ENCODE measurements at regions not wholly inside any gene's neighbourhood (a gene's known extent, or its start where the extent isn't known, plus 50 kb on each side); places are given as distances from the start of the nearest gene placed in this dataset.

DNA sequence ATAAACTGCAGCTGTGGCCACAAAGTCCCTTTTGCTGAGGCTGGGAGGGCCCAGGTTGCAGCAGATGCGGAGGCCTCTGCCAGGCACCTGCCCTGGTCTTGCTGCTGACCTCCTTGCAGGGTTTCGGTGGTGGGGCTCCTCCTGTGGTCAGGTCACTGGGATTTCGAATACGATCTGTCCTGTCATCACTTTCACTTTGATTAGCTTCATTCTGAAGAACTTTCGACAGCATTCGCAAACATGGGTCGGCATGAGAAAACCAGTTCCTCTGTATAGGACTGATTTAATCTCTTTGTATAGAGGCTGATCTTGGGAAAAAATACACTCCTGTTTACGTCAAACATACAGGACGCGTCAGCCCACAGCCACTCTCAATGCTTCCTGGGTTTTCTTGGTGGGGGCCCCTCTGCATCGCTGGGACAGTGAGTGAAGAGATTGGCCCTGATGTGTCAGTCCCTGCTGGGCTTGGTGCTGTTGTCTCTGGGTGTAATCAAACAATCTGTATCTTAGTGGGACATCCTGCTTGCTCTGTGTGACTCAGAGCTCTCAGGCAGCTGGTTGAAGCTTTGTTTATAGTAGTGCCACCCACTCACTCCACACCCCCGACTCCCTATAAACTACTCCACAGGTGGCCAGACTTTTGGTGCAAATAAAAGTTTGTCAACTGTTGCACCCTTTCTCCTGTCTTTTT lies 209.4 kb upstream of the CXCR4 start:
- peak; percentile 10 for DNase-seq (ENCODE audit: low read depth)
- H3K27me3 ChIP-seq (ENCODE audit: control insufficient read depth, insufficient read depth, low read length) = no peaks in the 10 kb centered on the region
- H3K4me3 ChIP-seq (ENCODE audit: low read depth, low read length) = no peak overlapping the region
- H3K36me3 ChIP-seq (ENCODE audit: control insufficient read depth, insufficient read depth, low read length) = no peaks in the 10 kb centered on the region
- TF ChIP-seq, protein P1, sequence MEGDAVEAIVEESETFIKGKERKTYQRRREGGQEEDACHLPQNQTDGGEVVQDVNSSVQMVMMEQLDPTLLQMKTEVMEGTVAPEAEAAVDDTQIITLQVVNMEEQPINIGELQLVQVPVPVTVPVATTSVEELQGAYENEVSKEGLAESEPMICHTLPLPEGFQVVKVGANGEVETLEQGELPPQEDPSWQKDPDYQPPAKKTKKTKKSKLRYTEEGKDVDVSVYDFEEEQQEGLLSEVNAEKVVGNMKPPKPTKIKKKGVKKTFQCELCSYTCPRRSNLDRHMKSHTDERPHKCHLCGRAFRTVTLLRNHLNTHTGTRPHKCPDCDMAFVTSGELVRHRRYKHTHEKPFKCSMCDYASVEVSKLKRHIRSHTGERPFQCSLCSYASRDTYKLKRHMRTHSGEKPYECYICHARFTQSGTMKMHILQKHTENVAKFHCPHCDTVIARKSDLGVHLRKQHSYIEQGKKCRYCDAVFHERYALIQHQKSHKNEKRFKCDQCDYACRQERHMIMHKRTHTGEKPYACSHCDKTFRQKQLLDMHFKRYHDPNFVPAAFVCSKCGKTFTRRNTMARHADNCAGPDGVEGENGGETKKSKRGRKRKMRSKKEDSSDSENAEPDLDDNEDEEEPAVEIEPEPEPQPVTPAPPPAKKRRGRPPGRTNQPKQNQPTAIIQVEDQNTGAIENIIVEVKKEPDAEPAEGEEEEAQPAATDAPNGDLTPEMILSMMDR (IDR thresholded peaks at IDR 0.05; ENCODE audit: insufficient read depth, low read length, poor library complexity, severe bottlenecking) = no peak

DNA sequence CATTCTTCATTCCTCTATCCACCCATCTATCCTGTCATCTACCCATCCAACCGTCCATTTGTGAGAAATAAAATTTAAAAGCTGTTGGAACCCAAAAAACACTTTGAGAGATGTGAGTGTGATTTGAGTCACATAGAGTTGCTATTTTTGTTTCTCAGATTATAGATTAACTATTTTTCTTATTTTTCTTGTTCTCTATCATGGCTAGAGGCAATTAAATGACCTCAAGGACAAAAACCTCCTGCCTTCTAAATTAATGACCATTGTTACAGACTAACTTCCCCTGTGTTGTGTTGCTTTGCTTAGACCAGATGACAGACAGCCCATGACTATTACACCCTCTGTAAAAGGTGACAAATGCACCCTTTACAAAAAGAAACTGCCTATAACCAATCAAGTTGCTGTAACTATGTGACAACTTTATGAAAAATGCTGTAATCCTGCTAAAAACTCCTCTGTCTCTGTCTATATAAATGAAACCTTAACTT lies 207.9 kb upstream of the CXCR4 start:
- H3K4me3 ChIP-seq (ENCODE audit: low read depth, low read length) = no peak overlapping the region
- no peak for DNase-seq (ENCODE audit: low read depth)
- H3K27me3 ChIP-seq (ENCODE audit: control insufficient read depth, insufficient read depth, low read length) = no peaks in the 10 kb centered on the region
- TF ChIP-seq, protein P1 (IDR thresholded peaks at IDR 0.05; ENCODE audit: insufficient read depth, low read length, poor library complexity, severe bottlenecking) = no peak
- H3K36me3 ChIP-seq (ENCODE audit: control insufficient read depth, insufficient read depth, low read length) = no peaks in the 10 kb centered on the region

DNA sequence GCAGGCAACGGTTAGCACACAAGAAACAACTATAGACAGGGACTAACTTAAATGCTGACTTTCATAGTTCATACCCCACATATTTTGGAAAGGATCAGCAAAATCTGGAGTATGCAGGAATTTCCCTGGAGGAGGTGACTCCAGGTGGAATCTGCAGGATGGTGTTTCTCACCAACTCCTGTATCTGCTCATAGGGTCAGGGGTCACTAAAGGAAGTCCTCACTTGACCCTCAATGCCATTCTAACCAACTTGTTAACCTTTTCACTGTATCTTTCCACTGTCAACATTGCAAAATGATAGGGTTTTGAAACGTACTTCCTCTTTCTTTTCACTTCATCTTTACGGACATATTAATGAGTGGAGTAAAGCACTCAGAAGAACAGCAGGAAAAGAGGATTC lies 207.0 kb upstream of the CXCR4 start:
- Histone ChIP-seq H3K4me3 (ENCODE audit: low read depth, low read length) (no peak overlapping the region), H3K36me3 (ENCODE audit: control insufficient read depth, insufficient read depth, low read length) (no peaks in the 10 kb centered on the region), H3K27me3 (ENCODE audit: control insufficient read depth, insufficient read depth, low read length) (no peaks in the 10 kb centered on the region)
- DNase-seq (ENCODE audit: low read depth) = no peak
- TF ChIP-seq, protein P1 (IDR thresholded peaks at IDR 0.05; ENCODE audit: insufficient read depth, low read length, poor library complexity, severe bottlenecking) = no peak

DNA sequence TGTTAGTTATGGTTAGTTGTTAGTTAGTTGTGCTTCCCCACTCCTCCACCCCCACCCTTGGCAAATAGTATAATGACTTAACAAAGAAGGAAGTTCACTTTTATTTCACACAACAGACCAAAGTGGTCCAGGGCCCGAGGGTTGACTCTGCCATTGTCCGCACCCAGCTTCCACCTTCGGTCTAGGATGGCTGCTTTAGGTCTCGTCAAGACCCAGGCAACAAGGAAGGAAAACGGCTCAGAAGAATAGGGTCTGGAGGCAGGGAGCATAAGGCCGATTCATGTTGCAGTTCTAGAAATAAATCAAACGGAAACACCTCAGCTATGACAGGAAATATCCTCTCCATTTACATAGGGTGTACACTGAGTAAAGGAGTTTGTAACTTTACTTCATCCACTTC lies 206.0 kb upstream of the CXCR4 start:
- TF ChIP-seq, protein P1 (IDR thresholded peaks at IDR 0.05; ENCODE audit: insufficient read depth, low read length, poor library complexity, severe bottlenecking) = no peak
- Histone ChIP-seq H3K27me3 (ENCODE audit: control insufficient read depth, insufficient read depth, low read length) (no peaks in the 10 kb centered on the region), H3K36me3 (ENCODE audit: control insufficient read depth, insufficient read depth, low read length) (no peaks in the 10 kb centered on the region), H3K4me3 (ENCODE audit: low read depth, low read length) (no peak overlapping the region)
- DNase-seq (ENCODE audit: low read depth) = no peak

DNA sequence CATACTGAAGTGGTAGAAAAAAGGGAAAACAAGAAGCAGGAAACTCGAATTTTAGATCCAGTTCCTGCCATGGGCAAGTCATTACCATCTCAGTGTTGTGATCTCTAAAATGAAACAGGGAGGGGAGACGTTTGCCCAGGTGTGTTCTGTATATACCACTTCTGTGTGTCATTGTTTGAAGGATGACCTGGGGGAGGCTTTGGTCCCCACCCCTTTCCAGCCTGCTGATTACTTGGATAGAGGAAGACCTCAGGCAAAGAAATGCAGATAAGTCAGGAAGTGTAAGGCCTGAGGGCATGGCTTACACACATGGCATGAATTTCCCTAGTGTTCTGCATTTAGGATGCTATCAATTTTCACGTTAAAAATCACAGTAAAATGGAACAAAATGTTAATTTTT lies 205.2 kb upstream of the CXCR4 start:
- TF ChIP-seq, protein P1 (IDR thresholded peaks at IDR 0.05; ENCODE audit: insufficient read depth, low read length, poor library complexity, severe bottlenecking) = no peak
- DNase-seq (ENCODE audit: low read depth) = no peak
- Histone ChIP-seq H3K4me3 (ENCODE audit: low read depth, low read length) (no peak overlapping the region), H3K36me3 (ENCODE audit: control insufficient read depth, insufficient read depth, low read length) (no peaks in the 10 kb centered on the region), H3K27me3 (ENCODE audit: control insufficient read depth, insufficient read depth, low read length) (no peaks in the 10 kb centered on the region)

DNA sequence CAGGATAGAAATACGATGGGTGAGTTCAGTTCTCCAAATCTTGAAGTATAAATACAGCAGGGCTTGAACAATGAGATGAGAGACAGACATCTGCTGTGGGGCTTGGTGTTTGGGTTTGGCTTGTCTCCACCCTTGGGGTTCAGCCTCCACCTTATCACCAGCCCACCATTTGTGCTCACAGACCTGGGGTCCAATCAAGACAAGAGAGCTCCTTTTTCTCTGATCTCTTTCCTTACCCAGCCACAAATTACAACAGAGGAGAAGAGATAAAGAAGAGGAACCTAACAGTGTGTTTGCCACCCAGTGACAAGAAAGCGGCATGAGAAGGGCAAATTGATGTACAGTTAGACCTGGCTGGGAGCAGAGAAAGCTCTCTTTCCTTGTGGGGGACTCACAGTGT lies 204.5 kb upstream of the CXCR4 start:
- no peaks in the 10 kb centered on the region for H3K36me3 ChIP-seq (ENCODE audit: control insufficient read depth, insufficient read depth, low read length)
- H3K4me3 ChIP-seq (ENCODE audit: low read depth, low read length) = no peak overlapping the region
- TF ChIP-seq, protein P1 (IDR thresholded peaks at IDR 0.05; ENCODE audit: insufficient read depth, low read length, poor library complexity, severe bottlenecking) = no peak
- H3K27me3 ChIP-seq (ENCODE audit: control insufficient read depth, insufficient read depth, low read length) = no peaks in the 10 kb centered on the region
- DNase-seq (ENCODE audit: low read depth) = no peak

Data from kidney epithelial cell (primary cell).